Lung microvascular endothelial cell (primary cell): ENCODE measurements at regions not wholly inside any gene's neighbourhood (a gene's known extent, or its start where the extent isn't known, plus 50 kb on each side); places are given as distances from the start of the nearest gene placed in this dataset.
"Not testable (repeated sequence)": the region's sequence is repeated elsewhere in the genome, so short reads cannot be mapped to it uniquely, and the experiment has no call there.

Source experiments
- DNase-seq, 2 donors: peaks; one replicate each; pipeline versions ENCODE4 v3.0.0 to v3.0.0-alpha.2; 2010; ENCODE audit warnings: low read depth in 2 of 2

DNA sequence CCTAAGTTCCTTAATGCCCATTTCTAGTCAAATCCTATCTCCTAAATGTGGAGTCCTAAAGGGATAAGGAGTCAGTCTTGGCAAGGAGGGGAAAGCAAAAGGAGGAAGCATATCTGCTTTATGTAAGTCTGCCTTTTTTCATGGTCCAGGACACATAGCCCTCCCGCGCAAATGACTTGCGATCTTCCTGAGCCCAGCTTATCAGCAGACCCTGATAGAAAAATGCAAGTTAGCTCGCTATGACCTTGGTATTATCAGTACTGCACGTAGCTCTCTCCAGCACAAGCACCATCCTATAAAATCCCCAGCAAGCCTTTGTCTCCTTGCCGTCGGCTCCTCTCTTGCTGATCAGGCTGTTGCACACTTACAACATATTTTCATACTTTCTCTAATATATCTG lies 281.4 kb upstream of the KCNH7 start:
- DNase-seq: no peak

DNA sequence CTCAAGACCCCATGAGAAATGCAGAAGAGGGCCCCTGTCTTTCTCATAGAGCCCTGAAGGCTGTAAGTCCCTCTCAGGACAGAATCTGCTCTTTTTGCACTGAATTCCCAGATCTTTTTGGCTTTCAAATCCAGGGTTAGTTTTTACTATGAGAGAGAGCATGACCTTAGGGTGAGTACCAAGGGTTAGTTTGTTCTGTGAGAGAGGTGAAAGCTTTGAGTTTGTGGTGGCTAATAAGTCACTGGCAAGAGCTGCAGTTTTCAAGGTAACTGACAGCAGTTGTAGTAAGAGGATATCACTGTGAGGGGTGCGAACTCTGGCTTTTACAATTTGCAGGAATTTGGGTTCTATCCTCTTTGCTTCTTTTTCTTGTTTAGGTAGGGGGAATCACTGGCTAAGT lies 248.4 kb upstream of the KCNH7 start:
- no peak for DNase-seq

DNA sequence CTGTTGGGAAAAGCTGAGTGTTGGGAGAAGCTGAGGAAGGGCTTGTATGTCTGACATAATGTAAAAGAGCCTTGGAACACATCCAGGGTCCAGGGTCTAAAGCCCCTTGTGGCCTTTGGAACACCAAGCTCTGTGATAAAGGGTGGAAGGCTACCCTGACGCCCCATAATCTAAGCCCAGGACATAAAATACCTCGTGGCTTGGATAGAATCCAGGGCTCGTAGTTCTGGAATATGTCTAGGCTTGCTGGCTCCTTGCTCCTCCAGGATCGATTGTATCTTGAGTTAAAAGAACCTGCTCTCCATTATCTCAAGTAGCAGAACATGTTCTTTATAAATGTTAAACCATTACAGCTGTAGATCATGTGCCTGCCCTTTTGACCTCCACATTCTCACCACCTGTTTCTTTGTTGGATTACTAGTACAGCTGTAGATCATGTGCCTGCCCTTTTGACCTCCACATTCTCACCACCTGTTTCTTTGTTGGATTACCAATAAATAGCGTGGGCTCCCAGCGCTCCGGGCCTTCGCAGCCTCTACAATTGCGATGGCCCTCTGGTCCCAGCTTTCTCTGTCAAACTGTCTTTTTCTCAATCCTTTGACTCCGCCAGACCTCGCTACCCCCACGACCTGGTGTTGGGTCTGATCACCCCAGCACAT lies 246.9 kb upstream of the KCNH7 start:
- not testable (repeated sequence) for DNase-seq

DNA sequence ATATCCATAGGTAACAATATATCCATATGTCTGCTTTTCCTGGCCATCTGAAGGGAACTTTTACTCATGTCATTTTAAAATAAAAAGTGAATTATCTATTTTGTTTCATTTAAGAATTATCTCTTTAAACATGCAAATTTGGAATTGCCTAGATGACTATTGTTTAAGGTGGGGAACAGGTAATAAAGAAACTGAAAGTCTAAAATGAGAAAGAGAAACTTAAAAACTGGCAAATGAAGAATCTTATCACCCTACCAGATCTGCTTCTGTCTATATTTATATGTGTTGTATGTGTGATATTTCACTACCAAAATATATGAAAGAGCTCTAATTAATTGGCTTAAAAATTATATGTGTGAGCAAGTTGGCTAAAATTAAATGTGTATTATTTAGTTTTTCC lies 243.2 kb upstream of the KCNH7 start:
- DNase-seq: no peak

DNA sequence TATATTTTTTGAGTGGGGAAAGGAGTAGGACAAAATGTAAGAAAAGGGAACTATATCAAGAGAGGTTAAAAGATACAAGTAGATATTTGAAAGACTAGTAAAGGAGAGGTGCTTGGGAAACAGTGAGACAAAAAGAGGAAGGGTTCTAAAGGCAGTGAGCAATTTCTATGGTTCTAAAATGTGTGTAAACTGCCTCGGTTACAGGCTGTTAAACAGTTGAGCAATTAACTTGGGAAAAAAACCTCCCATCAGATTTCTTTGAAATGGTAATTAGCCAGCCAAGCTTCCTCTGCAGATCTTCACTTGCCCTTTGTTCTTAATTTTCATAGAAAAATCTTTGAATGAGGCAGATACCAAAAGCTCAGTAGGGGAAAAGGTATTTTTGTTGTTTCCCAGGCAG lies 238.7 kb upstream of the KCNH7 start:
- DNase-seq: no peak

DNA sequence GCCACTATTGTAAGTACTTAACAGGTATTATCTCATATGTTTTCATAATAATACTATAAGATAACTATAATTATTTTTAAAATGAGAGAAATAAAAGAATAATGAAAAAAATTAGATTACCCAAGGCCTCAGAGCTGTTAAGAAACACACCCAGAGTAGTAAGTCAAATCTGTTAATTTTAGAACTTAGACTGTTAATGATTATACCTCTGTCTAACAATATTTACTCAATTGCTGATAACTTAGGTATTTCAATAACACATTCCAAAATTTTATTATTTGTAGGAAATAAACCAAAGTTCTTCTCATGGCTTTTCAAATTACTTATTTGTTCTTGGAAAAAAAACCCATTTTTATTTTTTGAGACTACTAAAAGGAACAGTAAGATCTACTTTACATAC lies 227.5 kb upstream of the KCNH7 start:
- DNase-seq: no peak

DNA sequence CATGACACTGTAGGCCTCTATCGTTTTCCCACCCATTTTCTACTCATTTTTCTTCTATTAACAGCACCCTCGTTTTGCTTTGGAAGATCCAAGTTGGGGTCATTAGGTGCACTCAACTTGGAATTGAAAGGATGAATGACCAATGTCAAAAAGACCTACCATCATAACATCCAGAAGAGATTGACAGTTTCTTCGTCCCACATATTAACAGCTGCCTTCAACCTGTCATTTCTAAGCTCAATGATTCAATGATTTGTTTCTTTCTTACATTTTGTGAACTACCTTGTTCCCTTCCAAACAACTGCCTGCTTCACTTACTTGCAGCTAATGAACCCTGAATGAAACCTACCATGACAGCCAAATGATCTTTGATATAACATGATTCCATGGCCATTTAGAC lies 224.0 kb upstream of the KCNH7 start:
- DNase-seq: no peak

DNA sequence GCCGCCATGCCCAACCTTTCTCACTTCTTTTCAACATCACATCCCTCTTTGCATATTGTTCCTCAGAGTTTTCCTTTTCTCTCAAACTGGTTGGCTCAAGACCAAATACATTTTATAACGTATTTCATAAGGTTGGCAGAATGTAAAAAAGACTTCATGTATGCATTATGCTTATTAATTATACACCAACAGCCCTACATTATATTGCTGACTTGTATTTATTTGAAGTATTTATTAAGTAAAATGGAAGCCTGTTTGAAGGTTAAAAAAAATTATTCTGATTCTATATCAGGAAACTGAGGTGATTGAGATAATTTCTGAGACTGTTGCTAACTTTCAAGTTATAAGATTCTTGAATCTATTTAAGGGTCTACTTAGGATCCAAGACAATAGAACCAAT lies 208.0 kb upstream of the KCNH7 start:
- no peak for DNase-seq

DNA sequence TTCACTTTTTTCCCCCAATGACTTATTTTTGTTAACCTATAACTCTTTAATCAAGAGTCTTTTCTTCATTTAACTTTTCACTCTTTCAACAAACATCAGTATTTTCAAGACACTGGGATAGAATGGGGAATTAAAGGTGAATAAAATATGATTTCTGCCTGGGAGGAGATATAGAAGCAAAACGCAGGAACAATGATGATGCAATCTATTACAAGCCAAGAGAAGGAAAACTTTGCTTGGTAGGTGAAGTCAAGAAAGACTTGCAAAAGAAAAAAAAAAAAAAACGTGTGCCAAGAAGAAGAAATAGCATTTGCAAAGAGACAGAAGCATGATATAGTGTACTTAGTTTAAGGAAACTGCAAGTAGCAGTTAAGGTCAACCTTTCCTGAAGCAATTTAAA lies 207.3 kb upstream of the KCNH7 start:
- no peak for DNase-seq

DNA sequence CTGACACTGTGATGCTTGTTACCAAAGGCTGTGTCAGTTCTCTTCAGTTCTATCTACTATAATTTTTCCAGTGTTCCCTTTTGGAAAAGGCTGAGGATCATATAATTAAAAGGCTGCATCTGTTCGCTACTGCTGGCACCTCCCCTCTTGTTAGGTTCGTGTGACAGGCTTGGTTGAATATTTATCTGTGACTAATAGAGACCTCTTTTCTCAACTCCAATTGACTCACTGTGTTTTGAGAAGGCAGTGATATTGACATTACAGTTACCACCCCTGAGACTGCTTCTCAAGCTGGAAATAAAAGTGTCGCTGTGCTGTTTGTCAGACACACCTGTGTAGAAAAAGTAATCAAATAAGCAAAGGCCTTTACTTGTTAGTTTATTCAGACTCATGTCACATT lies 205.5 kb upstream of the KCNH7 start:
- DNase-seq: no peak

DNA sequence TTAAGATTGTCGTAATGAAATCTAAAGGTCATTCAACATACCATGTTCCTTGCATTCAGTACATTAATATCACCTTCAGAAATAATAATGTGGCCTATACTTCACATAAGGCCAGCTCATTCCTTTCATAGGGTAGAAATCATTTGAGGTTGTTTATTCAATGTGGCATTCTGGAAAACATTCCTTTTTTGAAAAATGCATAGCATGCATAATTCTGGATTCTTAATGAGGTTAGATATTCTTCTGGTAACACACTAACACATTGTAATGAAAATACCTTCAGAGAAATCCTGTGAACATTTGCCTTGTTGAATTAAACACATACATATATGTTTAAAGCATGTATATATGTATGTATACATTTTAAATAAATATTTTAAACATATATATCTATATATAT lies 204.6 kb upstream of the KCNH7 start:
- DNase-seq: no peak

DNA sequence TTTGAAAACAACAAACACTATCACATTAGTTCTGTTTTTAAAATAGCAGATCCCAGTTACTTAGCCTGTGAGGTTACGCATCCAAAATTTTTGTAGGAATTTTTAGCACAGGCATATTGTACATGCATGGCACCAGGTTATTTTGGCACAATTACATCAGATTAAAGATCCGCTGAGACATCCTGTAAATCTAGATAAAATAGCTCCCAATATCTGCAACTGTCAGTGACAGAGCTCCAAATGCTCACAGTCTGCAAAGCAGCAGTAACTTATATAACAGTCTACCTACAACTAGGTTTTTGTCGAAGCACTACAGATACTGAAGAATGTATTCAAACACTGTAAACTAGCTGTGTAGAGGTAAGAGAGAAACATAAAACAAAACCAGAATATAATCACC lies 200.7 kb upstream of the KCNH7 start:
- no peak for DNase-seq

DNA sequence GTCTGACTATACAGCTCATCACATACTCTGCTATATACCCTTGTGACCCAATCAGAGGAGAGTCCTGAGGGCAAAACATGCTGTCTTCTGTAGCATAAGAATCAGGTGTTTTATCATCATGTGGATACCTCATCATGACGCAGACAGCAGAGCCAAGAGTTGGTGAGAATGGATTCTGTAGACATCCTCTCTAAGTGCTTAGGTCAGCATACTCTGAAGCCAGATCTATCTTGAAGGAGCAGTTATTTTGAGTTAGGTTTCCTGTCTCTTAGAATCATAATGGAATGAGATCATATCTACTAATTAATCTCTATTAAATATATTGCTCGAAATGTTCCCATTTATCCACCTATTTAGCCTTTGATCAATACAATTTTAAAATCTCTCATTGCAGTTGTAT lies 190.2 kb upstream of the KCNH7 start:
- no peak for DNase-seq

DNA sequence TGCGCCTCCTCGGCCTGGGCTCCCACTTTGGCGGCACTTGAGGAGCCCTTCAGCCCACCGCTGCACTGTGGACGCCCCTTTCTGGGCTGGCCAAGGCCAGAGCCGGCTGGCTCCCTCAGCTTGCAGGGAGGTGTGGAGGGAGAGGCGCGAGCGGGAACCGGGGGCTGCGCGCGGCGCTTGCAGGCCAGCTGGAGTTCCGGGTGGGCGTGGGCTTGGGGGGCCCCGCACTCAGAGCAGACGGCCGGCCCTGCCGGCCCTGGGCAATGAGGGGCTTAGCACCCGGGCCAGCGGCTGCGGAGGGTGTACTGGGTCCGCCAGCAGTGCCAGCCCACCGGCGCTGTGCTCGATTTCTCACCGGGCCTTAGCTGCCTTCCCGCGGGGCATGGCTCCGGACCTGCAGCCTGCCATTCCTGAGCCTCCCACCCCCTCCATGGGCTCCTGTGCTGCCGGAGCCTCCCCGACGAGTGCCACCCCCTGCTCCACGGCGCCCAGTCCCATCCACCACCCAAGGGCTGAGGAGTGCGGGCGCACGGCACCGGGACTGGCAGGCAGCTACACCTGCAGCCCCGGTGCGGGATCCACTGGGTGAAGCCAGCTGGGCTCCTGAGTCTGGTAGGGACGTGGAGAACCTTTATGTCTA lies 187.7 kb upstream of the KCNH7 start:
- DNase-seq: not testable (repeated sequence)

DNA sequence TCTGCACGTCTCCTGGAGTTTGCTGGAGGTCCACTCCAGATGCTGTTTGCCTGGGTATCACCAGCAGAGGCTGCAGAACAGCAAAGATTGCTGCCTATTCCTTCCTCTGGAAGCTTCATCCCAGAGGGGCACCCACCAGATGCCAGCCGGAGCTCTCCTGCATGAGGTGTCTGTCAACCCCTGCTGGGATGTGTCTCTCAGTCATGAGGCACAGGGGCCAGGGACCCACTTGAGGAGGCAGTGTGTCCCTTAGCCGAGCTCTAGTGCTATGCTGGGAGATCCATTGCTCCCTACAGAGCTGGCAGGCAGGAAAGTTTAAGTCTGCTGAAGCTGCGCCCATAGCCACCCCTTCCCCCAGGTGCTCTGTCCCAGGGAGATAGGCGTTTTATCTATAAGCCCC lies 178.3 kb upstream of the KCNH7 start:
- not testable (repeated sequence) for DNase-seq

DNA sequence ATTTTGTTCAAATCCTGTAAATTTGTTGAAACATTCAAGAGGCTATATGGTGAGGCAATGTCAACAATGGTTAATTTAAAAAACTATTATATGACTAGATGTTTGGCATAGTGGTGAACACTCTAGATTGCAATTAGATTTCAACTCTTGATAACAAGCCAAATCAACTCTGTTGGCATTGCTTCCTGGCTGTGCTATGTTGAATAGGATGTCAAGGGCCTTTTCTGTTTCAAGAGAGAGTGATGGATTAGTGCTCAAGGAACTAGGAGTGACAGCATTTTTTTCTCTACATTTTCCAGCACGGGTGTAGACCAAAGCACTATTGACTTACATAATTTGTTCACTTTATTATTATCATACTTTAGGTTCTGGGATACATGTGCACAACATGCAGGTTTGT lies 172.4 kb upstream of the KCNH7 start:
- DNase-seq: no peak

DNA sequence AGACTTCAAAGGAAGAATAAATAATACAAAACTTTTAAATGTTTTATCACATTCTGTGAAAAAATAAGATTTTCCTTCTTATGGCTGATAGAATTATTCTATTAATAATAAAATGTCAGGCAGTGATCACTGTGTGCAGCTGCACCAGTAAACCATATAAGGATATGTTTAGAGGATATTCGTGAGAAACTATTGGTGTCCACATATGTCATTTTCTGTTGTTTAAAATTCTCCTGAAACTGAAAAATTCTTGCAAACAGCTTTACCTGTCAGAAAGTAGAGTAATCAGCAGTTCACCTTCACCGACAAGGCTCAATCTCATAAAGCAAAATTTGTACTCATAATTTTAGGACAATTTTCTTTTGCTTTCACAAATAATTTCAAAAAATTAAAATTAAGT lies 170.1 kb upstream of the KCNH7 start:
- no peak for DNase-seq

DNA sequence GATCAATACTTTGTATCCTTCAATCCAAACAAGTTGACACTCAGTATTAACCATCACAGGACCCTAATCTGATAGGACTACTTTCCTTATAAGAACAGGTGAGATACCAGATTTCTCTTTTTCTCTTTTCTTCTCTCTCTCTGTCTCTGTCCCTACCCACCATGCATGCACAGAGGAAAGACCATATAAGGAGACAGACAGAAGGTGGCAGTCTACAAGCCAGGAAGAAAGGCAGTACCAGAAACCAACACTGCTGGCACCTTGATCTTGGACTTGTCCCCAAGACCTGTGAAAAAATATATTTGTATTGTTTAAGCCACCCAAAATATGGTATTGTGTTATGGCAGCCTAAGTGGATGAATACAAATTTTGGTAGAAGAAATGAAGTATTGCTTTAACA lies 156.2 kb upstream of the KCNH7 start:
- no peak for DNase-seq

DNA sequence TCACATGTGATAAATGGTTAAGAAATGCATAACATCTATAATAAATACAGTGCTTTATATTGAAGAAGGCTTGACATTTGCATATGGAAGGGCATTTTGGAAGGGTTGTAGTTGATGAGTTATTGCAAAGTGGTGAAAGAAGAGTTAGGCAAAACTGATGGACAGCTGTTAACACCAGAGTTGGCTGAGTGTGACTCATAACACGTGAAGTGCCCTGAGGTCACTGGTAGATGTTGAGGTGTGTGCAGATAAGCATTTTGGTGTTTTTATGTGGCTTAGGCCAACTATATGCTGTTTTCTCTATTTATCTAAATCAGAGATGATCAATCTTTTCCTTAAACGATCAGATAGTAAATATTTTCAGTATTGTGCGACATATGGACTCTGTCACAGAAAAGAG lies 154.3 kb upstream of the KCNH7 start:
- DNase-seq: no peak

DNA sequence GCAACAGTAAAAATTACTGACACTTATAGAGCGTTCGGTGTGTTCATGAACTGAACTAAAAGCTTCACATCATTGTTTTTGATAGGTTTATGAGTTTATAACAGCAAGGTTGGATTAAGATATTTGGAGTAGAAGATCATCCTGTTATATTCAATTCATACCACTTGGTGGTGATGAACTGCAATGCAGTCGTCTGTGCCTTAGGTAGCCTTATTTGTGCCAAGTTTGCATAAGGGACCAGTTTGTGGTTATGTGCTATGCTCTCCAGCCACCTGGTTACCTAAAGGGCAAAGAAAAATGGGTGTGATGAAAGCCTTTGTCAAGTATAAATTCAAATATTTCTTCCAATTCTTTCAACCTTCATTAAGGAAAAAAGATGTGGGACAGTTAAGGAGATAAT lies 150.9 kb upstream of the KCNH7 start:
- no peak for DNase-seq

DNA sequence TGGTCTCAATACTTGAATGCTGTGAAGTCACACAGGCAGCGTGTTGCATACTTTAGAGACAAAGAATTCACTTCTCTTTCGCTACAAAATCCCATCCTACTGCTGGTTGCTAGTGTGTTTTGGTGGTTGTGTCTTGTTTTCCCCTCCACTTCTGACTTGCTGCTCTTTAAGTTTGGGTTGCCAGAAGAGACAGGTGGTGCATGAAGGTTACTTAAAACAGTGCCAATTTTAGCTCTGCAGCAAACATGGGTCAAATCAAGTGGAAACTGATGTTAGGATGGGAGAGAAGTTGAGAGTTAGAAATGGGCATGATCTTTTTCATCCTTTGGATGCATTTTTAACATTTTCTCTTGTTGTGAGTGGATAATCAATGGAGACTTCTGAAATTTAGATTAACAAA lies 136.2 kb upstream of the KCNH7 start:
- DNase-seq: no peak

DNA sequence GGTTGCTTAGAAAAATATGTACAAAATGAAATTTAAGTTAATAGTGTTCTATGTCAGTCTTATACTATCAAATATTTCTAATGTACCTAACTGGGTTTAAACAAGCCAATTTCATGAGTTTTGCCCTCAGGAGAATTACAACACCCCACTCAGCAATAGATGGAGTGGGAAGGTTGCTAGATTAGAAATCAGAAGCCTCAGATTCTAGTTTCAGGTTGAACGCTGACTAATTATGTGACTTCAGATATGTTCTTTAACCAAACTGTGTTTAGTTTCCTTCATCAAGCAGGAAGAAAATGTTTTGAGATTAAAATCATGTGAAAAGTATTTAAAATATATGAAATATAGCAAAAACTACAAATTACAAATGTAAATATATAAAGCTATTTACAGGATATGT lies 133.8 kb upstream of the KCNH7 start:
- no peak for DNase-seq

DNA sequence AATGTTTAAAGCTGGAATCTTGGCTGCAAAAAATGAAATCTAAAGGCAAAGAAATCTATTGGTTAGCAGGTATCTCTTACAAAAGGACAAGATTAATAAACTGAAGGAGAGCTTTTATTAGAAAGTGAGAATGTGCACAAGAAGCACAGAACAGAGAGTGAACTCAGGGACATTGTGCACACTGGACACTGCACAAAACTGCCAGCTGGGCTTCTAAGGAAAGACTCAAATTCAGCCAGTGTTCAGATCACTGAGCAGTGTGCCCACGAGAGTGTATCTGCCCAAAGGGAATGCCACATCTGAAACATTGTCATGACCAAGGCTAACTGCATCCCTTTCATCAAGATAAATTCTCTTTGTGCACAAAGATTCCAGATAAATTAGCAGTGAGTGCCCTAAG lies 129.7 kb upstream of the KCNH7 start:
- DNase-seq: no peak

DNA sequence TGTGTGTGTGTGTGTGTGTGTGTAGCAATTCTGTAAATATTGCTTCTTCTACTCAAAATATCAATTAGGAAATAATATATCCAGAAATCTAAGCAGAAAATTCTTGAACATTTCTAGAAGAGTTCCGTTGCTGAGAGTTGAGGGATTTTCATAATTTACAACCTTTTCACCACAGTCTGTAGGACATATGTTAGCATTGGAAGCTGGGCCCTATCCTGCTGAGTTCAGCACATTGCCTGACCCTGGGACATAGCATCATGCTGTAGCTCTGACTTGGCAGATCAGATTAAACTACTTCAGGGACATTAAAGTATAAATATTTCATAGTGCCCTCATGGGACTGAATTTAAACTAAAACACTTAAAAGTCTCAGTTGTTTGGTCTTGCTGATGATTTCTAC lies 129.2 kb upstream of the KCNH7 start:
- DNase-seq: no peak
